ENCODE measurements at regions not wholly inside any gene's neighbourhood (a gene's known extent, or its start where the extent isn't known, plus 50 kb on each side); places are given as distances from the start of the nearest gene placed in this dataset.
"Not testable (repeated sequence)": the region's sequence is repeated elsewhere in the genome, so short reads cannot be mapped to it uniquely, and the experiment has no call there.

DNA sequence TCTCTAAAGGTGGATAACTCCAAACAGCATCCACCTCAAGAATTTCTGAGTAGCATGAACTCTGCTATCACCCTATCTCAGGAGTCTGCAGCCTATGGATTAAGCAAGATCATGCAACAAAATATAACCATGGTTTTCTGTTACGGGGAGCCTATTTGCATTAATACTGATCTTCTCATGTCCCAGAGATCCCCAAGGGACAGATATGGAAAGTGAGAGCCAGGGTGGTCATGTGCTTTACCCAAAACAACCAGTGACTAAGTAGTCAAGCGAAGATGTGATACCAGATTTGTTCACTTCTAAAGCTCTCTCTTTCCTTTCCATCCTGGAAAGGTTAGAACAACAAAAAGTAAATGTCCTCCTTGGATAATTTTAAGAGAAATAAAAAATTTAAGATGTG is 125.1 kb downstream of the PRRX1 start:
- no peak for DNase-seq

DNA sequence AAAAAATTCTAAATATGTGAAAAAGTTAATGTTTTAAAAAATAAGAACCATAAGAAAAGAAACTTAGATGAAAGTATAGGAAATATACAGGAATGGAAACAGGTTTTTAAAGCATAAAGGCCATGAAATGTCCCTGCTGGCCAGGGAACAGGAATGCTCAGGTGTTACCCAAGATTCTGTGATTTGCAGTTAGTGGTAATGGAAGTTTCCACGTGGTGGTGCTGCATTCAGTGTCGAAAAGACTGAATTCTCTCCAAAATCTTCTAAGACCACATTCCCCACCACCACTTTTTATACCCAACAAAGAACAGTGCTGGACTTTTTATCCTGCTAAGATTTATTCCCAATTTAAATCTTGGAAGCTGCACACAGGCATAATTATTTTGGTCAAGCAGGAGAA is 126.2 kb downstream of the PRRX1 start:
- DNase-seq = no peak

DNA sequence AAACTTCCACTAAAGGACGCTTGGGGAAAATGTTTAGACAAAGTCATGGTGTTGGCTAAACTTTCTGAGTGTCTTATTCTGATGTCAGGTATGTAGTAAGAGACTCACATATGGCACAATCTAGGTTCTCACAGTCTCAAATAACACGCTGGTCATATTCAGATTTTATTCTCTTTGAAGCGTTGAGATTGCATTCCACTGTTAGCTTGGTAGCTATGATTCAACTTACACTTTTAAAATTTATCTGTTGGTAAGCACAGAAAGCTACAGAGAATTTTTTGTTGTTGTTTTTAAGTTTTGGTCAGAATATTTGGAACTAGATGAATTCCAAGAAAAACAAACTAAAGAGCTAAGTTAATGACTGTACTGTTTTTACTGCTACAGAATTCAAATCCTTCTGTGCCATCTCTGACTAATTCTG is 126.7 kb downstream of the PRRX1 start:
- no peak for DNase-seq

DNA sequence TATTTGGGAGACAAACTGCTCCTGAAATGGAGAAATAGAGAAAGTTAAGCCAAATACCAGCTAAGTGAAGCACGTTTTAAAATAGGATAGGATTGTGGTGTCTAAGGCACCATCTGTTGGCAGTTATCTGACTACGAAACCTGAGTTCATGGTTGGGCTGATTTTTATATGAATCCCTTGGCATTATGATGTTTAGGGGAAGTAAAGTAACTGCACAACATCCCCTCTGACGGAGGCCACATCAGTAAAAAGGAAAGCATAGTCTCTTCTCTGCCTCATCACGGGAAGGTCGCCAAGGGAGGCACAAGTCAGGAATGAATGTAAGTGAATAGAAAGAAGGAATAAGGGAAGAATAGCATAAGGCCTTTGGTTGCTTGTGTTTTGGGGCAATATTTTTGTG is 128.0 kb downstream of the PRRX1 start:
- DNase-seq = no peak

DNA sequence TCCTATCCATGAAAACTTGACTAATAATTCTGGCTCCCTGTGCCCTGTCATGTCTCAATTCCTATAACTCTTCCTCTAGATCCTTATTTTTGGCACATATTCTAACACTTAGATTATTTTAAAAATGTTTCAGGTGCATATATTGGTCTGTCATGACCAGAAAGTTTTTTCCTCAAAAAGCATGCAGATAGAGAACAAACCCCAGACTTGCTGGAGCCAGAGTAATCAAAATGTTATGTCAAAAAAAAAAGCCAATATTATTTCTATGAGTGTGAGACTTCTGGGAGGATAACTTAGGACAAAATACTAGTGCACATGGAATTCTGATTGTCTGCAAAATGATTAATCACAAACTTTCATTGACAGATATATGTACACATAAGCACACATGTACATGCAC is 135.1 kb upstream of the MROH9 start:
- DNase-seq = no peak

DNA sequence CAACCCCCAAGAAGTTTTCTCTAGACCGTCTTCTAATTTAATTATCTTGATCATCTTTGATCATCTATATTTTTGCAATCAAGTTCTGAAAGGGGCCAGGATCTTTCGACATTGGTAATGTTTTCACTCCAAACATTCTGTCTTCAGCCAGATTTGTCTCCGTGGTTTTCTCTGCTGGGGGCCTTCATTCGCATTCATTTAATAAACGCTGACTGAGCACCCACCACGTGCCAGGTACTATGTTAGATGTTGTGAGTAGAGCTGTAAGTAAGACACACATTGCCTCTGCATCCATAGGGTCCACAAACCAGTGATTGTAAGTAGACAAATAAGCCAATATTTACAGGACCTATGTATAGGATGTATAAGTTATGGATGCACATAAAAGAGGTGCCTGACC is 134.5 kb upstream of the MROH9 start:
- DNase-seq = no peak

DNA sequence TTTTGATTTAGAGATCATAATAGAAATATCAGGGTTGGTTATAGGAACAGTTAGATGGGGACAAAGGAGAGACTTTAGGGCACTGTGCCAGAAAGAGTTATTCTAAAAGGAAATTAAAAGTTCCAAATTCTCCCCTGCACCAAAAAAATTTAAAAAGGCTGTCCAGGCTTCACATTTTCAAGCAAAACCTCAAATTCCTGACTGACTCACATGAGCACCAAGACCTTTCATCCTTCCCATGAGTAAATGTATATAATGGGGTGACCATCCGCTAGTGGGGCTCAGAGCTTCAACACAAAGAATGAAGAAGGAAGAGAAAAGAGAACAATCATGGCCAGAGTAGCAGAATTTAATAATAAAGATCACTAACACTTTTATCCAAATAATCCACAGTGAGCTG is 131.6 kb upstream of the MROH9 start:
- DNase-seq = no peak

DNA sequence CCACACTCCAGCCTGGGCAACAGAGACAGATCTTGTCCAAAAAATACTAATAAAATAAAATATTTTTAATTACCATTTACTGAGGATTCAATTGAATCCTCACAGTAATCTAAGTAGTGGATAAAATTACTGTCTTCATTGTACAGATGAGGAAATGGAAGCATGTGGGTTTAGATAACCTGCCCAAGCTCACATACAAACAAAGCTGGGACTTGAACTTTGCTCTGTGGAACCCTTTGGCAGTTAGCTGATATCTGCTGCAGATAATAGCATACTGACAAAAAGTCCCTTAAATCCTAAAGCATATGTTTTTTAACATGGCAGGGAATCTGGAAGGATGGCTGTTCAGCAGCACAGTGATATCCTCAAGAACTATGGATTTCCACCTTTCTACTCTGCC is 130.9 kb upstream of the MROH9 start:
- no peak for DNase-seq

DNA sequence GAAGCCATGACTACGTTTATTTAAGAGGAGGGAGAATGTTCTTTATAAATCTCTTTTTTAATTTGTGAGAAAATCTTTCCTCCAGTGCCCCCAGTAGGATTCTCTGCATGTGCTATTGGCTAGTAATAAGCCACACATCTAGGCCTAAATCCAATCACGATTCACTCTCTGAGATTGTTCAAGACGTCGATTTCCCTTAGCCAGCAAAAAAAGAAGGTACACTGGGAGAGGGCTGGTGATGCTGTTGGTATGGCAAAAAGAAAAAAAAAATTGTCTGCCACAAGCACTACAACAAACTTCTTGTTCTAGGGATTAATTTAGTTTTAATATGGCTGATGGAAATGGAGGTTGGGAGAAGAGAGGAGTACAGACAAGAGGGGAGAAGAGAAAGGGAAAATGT is 130.5 kb upstream of the MROH9 start:
- DNase-seq = no peak

DNA sequence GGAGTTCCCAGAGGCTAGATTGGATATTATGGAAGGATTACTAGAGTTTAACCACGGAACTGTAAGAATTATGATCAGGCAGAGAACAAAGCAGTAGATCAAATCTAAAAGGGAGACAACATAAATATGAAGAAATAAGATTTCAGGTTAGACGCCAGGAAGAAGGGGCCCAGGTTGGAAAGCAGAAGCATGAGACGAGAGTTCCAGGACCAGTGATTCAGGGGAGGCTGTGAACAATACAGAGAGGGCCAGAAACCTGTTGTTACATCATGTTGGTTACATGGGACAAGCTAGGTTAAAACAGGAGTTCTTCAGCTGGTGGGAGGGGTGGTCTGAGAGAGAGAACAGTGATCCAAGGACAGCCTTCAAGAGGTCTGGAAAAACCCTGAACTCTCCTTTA is 128.4 kb upstream of the MROH9 start:
- DNase-seq = no peak

DNA sequence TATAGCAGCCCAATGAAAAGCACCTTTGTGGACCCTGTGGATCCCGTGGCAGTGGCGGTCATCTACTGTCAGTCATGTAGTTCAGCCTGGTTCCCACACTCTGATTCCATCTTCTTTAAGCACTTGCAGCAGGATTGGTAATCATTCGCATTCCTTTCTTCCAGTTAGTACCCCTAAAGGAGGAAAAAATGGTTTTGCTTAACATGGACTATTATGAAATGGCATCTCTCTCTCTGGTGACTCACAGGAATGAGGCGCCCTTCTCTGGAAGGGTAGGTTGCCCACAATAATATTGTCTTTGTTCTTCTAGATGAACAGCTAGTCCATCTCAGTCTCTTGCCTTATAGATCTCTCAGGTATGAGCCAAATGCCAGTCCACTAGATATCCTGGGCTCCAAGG is 127.9 kb upstream of the MROH9 start:
- DNase-seq = no peak

DNA sequence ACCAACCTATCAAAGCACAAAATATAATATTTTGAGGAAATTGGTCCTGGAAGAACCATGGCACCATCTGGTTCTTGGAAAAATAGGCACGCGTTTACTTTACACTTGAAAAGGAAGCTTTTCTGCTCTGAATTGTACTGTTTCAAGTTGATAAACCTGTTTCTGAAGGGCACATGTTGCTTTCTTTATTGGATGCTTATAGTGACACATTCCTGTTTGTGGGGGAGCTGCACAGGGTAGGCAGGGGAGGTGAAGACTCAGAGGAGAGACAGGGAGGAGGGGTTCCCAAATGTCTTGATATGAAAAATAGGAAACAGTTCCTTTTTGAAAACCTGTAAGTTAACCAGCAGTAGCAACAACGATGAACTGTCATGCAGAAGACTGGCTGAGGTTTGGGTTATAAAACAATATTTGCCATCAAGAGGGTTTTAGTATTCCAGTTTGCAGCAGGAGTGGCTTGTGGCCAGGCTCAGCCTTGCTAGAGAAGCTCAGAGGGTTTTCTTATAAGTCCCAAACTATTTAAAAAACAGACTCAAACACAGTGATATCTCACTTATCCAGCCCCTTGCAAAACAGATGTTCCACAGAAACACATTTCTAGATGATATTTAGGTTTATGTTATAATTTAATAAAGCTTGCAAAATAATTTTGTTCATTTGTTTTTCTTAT is 127.0 kb upstream of the MROH9 start:
- DNase-seq = no peak

DNA sequence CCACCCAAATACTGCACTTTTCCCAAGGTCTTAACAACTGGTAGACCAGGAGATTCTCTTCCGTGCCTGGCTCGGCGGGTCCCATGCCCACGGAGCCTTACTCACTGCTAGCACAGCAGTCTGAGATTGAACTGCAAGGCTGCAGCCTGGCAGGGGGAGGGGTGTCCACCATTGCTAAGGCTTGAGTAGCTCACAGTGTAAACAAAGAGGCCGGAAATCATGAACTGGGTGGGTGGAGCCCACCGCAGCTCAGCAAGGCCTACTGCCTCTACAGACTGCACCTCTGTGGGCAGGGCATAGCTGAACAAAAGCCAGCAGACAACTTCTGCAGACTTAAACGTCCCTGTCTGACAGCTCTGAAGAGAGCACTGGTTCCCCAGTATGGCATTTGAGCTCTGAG is 124.3 kb upstream of the MROH9 start:
- not testable (repeated sequence) for DNase-seq

DNA sequence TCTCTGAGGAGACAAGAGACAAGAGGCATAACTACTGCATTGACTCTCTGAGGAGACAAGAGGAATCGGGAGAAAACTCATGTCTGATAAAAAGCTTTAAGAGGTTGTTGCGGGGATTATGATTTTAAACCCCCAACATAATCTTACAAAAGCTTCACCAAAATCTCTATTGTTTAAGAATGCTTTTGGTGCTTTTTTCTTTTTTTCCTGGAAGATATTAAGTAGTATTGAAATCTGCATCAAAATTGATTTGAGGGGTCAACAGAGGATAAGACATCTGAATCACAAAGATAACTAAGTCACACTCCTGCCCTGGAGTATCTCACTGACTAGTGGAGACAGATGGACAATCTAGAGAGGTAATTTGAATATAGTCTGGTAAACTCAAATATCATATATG is 115.6 kb upstream of the MROH9 start:
- DNase-seq = no peak

DNA sequence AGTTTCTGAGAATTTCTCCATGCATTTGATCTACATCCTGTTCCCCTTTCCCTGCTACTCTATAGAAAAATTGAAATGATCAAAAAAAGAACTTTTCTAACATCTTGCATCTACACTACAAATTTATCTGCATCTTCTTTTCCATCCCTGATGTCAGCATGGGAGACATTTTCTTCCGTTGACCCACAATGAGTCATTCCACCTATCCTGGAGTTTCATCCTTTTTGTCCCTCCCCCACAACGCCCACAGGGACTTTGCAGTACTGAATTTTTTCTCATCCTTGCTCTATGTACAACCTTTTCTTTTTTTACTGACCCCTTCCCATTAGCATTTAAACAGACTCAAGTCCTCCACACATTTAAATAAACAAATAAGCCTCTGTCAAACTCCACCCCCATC is 112.2 kb upstream of the MROH9 start:
- no peak for DNase-seq

DNA sequence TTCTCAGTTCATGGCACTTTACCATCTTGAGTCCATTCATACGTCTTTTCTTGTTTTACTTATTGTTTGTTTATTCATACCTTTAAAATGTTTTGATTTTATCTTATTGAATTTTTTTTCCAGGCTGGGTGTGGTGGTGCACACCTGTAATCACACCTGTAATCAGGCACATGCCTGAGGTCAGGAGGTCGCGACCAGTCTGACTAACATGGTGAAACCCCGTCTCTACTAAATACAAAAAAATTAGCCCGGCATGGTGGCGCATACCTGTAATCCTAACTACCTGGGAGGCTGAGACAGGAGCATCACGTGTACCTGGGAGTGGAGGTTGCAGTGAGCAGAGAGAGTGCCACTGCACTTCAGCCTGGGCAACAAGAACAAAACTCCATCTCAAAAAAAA is 104.1 kb upstream of the MROH9 start:
- no peak for DNase-seq

DNA sequence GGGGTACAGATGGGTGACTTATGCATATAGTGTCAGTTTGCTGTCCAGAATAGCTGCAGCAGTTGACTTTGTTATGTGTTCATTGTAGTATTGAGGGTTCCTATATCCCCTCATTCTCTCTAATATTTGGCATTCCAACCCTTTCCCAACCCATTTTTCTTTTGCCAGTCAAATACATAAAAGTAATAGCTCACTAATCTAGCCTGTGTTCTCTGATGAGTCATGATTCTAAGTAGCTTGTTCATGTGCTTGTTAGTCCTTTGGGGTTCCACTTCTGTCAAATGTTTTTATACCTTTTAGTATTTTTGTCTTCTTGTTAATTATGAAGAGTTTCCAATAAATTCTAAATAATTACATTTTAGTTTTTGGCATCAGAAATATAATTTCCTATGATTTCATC is 99.2 kb upstream of the MROH9 start:
- no peak for DNase-seq

DNA sequence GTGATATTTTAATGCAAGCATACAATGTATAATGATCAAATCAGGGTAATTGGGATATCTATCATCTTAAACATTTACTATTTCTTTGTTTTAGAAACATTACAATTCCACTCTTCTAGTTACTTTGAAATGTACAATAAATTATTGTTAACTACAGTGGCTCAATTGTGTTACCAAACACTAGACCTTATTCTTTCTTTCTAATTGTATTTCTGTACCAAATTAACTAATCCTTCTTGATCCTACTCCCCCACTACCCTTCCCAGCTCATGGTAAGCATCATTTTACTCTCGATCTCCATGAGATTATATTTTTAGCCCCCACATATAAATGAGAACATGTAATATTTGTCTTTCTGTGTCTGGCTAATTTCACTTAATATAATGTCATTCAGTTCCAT is 95.0 kb upstream of the MROH9 start:
- DNase-seq = no peak

DNA sequence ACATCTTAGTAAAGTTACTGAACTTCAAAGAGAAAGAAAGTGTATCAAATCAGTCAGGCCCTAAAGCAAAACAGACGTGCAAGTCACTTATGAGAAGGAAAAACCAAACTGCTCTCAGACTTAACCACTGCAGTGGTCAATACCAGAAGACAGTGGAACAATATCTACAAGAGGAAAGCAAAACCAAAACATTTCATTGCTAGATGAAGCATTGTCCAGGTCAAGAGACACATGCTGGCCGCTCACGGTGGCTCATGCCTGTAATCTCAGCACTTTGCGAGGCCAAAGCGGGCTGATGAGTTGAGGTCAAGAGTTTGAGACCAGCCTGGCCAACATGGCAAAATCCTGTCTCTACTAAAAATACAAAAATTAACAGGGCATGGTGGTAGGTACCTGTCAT is 82.0 kb upstream of the MROH9 start:
- no peak for DNase-seq

DNA sequence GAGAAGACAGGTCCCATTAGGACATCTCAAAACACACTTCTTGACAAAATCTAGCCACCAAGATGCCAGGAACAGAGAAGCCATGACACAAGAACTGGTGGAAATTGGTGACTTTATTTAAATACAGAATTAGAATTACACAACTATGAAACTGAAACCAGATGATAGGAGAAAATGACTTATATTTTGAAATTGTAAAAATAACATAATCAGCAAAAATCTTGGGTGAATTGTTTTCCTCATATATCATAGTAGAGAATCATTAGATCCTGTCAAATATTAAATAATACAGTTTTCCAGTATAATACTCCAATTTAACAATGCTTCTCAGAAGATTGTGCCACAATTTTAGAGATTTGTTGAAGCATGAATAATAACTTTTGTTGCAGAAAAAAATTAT is 81.5 kb upstream of the MROH9 start:
- no peak for DNase-seq

DNA sequence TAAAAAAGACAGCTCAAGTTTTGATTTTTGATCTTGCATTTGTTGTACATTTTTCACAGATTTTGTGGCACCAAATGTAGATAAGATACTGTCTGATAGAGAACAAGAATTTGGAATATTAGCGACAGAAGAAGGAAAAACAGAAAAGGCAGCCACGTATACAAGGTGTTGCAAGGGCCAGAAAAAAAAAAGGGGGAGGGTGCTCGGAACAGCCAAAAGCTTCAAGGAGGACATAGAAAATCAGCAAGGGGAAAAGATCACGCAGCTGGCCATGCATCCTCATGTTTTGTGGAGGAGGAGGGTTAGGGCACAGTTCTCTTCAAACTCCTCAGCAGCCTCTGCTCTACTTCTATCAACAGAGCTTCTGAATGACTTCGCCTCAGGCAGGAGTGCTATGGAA is 80.7 kb upstream of the MROH9 start:
- DNase-seq = no peak

DNA sequence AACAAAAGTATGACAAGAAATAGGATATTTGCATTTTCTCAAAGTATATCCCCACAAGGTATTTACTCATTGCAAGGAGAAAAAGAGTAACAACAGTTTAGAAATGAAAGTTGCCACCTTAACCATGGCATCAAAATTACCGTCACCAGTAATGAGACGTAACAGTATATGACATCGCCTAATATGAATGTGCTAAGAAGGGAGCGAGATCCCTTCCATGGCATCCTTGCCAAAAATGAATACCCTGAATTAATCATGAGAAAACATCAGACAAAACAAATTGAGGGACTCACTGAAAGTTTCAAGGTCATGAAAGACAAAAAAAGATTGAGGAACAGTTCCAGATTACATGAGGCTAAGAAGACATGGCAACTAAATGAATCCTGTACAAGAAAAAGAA is 78.9 kb upstream of the MROH9 start:
- DNase-seq = no peak

DNA sequence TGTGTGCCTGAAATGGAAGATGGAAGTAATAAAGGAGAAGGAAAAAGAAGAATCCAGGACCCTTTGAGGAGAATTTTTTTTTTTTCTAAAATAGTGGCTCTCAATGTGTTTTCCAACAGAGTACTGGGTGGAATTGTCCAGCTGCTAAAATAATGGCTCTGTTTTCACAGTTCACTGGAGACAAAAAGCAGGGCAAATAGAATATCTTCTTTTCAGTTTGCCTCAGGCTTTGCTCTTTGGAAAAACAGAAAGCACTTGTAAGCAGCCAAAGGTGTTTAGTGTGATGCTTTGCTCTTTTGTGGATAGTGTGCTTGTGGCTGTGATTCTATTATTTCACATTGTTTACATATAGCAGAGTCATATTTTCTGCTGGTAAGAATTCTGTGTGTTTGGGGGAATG is 77.4 kb upstream of the MROH9 start:
- no peak for DNase-seq

DNA sequence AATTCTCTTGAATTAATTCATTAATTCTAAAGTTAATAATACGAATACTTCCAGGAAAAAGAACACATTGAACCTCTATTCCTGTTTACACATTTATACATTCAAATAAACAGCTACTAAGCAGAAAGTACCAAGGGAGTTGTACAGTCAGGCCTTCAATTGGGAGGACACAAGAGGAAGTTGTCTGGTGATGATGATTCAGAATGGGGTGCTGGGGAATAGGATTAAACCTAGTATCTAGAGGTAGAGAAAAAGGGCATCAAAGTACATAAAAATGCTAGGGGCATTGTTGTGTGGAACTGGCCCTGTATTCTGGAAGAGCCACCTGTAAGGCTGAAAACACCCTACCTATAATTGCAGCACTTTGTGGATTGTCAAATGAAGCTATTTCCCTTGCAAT is 71.7 kb upstream of the MROH9 start:
- peak; percentile 19 for DNase-seq

DNA sequence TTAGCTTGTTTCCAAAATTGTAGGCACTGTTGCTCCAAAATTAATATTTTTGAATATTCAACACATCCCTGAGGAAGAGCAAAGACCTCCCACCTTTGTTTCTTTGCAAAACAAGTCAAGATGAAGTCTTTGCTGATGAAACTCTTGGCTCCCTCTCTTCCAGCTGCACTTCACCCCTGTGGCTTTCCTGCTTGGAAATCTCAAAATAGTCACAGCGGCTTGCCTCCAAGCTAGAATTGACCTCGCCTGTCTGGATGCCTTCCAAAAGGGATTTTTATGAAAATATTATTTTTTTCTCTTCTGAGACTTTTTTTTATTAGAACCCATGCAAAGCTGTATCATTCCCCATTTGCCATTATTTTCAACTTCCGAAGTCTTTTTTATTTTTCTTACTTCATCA is 71.1 kb upstream of the MROH9 start:
- DNase-seq = peak; percentile 86

All from hindlimb muscle (tissue), 1 donor.